ENCODE measurements at regions not wholly inside any gene's neighbourhood (a gene's known extent, or its start where the extent isn't known, plus 50 kb on each side); places are given as distances from the start of the nearest gene placed in this dataset.
A peak's percentile ranks its signal among the peaks of the same experiment; 100 is the strongest.

- Histone ChIP-seq H3K9me3 (no peaks in the 10 kb centered on the region), H3K36me3 (no peaks in the 10 kb centered on the region), H3K4me1 (peaks cover 15 to 82% (median 41%) of the 10 kb centered on the region in 3 donors), H3K27me3 (no peaks in the 10 kb centered on the region), H3K27ac (peak overlapping the region in 2 of 4 donors; percentile 72 to 83), H3K4me3 (no peak overlapping the region)
- no peak for TF ChIP-seq POLR2A (IDR thresholded peaks at IDR 0.05)
- no peak for TF ChIP-seq CTCF (IDR thresholded peaks at IDR 0.05)
- no peak for DNase-seq
- WGBS, 2 donors = 54 to 60% methylated on average over 5 of the region's 5 CpGs
- intact Hi-C loops (cut with DNase I) = no loop called here
Observed at GRCh38 chr3:152623286-152623911, 211.5 kb upstream of the P2RY1 start.

GRCh38 chr3:152626226-152626625 is 208.7 kb upstream of the P2RY1 start:
- Histone ChIP-seq H3K4me1 (peaks cover 2 to 65% (median 24%) of the 10 kb centered on the region in 3 donors), H3K27ac (peak overlapping the region in 3 of 4 donors; percentile 33 to 65 (median 51)), H3K4me3 (no peak overlapping the region), H3K27me3 (no peaks in the 10 kb centered on the region), H3K36me3 (no peaks in the 10 kb centered on the region), H3K9me3 (no peaks in the 10 kb centered on the region)
- intact Hi-C loops (cut with DNase I) = no loop called here
- WGBS, 2 donors = 21 to 76% methylated on average over 4 of the region's 4 CpGs
- TF ChIP-seq CTCF (IDR thresholded peaks at IDR 0.05) = no peak
- TF ChIP-seq POLR2A (IDR thresholded peaks at IDR 0.05) = no peak
- no peak for DNase-seq

- no peak for DNase-seq
- H3K27ac ChIP-seq = no peak overlapping the region
- no peak overlapping the region for H3K4me3 ChIP-seq
- TF ChIP-seq CTCF (IDR thresholded peaks at IDR 0.05) (no peak), POLR2A (IDR thresholded peaks at IDR 0.05) (no peak)
- peaks cover 0 to 43% (median 9%) of the 10 kb centered on the region in 3 donors for H3K4me1 ChIP-seq
- H3K27me3 ChIP-seq = no peaks in the 10 kb centered on the region
- intact Hi-C loops (cut with DNase I) = no loop called here
- 34 to 42% methylated on average over 3 of the region's 3 CpGs for WGBS, 2 donors
- H3K36me3 ChIP-seq = no peaks in the 10 kb centered on the region
- H3K9me3 ChIP-seq = no peaks in the 10 kb centered on the region
Observed at GRCh38 chr3:152628496-152628895, 206.4 kb upstream of the P2RY1 start.

GRCh38 chr3:152629363-152630122 is 205.4 kb upstream of the P2RY1 start:
- Histone ChIP-seq H3K27me3 (no peaks in the 10 kb centered on the region), H3K4me1 (peaks cover 0 to 32% (median 6%) of the 10 kb centered on the region in 3 donors), H3K4me3 (no peak overlapping the region), H3K36me3 (no peaks in the 10 kb centered on the region), H3K27ac (no peak overlapping the region), H3K9me3 (no peaks in the 10 kb centered on the region)
- intact Hi-C loops (cut with DNase I) = no loop called here
- WGBS, 2 donors = 88% methylated on average over 7 of the region's 7 CpGs
- no peak for TF ChIP-seq POLR2A (IDR thresholded peaks at IDR 0.05)
- no peak for TF ChIP-seq CTCF (IDR thresholded peaks at IDR 0.05)
- DNase-seq = no peak

- Histone ChIP-seq H3K27ac (no peak overlapping the region), H3K4me3 (no peak overlapping the region), H3K27me3 (no peaks in the 10 kb centered on the region), H3K9me3 (no peaks in the 10 kb centered on the region), H3K36me3 (no peaks in the 10 kb centered on the region), H3K4me1 (peaks cover 0 to 39% (median 0%) of the 10 kb centered on the region in 3 donors)
- DNase-seq = no peak
- intact Hi-C loops (cut with DNase I) = no loop called here
- TF ChIP-seq POLR2A (IDR thresholded peaks at IDR 0.05) (no peak), CTCF (IDR thresholded peaks at IDR 0.05) (no peak)
Observed at GRCh38 chr3:152635389-152635788, 199.5 kb upstream of the P2RY1 start.

All from esophagus squamous epithelium (tissue), 5 donors.